ENCODE measurements at regions not wholly inside any gene's neighbourhood (a gene's known extent, or its start where the extent isn't known, plus 50 kb on each side); places are given as distances from the start of the nearest gene placed in this dataset.
"Not testable (repeated sequence)": the region's sequence is repeated elsewhere in the genome, so short reads cannot be mapped to it uniquely, and the experiment has no call there.

GRCh38 chr5:121660142-121660541, 191.5 kb upstream of the FTMT start:
- no peaks in the 10 kb centered on the region for H3K36me3 ChIP-seq (ENCODE audit: control insufficient read depth, low read length)
- no peak overlapping the region for H3K4me3 ChIP-seq (ENCODE audit: low read length)
- no peaks in the 10 kb centered on the region for H3K9me3 ChIP-seq (ENCODE audit: control insufficient read depth, insufficient read depth, low read length)
- H3F3A ChIP-seq (ENCODE audit: control insufficient read depth, insufficient read depth): no peaks in the 10 kb centered on the region
- H3K4me2 ChIP-seq (ENCODE audit: low read length): no peak overlapping the region
- no peaks in the 10 kb centered on the region for H3K4me1 ChIP-seq (ENCODE audit: control insufficient read depth, low read length)
- no peaks in the 10 kb centered on the region for H3K9me2 ChIP-seq (replicated peaks; ENCODE audit: control insufficient read depth, low read length)
- H4K20me1 ChIP-seq (ENCODE audit: control insufficient read depth, insufficient read depth, low read depth, low read length): no peaks in the 10 kb centered on the region
- TF ChIP-seq EZH2phosphoT487 (IDR thresholded peaks at IDR 0.05; ENCODE audit: borderline replicate concordance, low read length): no peak
- TF ChIP-seq, protein P1, sequence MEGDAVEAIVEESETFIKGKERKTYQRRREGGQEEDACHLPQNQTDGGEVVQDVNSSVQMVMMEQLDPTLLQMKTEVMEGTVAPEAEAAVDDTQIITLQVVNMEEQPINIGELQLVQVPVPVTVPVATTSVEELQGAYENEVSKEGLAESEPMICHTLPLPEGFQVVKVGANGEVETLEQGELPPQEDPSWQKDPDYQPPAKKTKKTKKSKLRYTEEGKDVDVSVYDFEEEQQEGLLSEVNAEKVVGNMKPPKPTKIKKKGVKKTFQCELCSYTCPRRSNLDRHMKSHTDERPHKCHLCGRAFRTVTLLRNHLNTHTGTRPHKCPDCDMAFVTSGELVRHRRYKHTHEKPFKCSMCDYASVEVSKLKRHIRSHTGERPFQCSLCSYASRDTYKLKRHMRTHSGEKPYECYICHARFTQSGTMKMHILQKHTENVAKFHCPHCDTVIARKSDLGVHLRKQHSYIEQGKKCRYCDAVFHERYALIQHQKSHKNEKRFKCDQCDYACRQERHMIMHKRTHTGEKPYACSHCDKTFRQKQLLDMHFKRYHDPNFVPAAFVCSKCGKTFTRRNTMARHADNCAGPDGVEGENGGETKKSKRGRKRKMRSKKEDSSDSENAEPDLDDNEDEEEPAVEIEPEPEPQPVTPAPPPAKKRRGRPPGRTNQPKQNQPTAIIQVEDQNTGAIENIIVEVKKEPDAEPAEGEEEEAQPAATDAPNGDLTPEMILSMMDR (IDR thresholded peaks at IDR 0.05; ENCODE audit: low read depth, low read length, poor library complexity, severe bottlenecking): no peak
- H3K79me2 ChIP-seq (ENCODE audit: control insufficient read depth, low read length): no peaks in the 10 kb centered on the region
- H3K27me3 ChIP-seq (ENCODE audit: control insufficient read depth, low read length): no peaks in the 10 kb centered on the region
- H3K27ac ChIP-seq (ENCODE audit: low read depth, low read length): no peak overlapping the region

- H3K9me2 ChIP-seq (replicated peaks; ENCODE audit: control insufficient read depth, low read length); H3K4me1 ChIP-seq (ENCODE audit: control insufficient read depth, low read length); H4K20me1 ChIP-seq (ENCODE audit: control insufficient read depth, insufficient read depth, low read depth, low read length); H3K4me2 ChIP-seq (ENCODE audit: low read length); H3K27ac ChIP-seq (ENCODE audit: low read depth, low read length); H3K9me3 ChIP-seq (ENCODE audit: control insufficient read depth, insufficient read depth, low read length); H3F3A ChIP-seq (ENCODE audit: control insufficient read depth, insufficient read depth); H3K36me3 ChIP-seq (ENCODE audit: control insufficient read depth, low read length); H3K27me3 ChIP-seq (ENCODE audit: control insufficient read depth, low read length); H3K4me3 ChIP-seq (ENCODE audit: low read length); H3K79me2 ChIP-seq (ENCODE audit: control insufficient read depth, low read length): not testable (repeated sequence)
Observed at GRCh38 chr5:121665542-121665941, 186.1 kb upstream of the FTMT start.

DNA sequence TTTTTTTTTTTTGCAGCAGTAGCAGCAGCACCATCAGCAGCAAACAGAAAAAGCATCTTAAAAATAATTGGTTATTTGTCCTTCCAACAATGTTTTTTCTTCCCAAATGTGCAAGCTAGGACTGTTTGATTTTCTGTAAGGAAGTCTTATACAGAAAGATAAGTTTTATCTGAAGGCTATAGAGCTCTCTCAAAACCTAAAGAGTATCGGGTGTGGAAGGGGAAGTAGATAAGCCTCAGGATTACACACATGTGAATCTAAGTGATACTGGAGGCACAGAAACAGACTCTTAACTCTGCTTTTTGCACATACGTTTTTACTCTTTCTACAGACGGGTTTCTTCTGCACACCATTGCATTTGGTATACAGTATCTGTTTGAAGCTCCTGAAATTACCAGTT, 184.4 kb upstream of the FTMT start:
- Histone ChIP-seq H3K79me2 (ENCODE audit: control insufficient read depth, low read length) (no peaks in the 10 kb centered on the region), H3K9me2 (replicated peaks; ENCODE audit: control insufficient read depth, low read length) (no peaks in the 10 kb centered on the region), H3K27ac (ENCODE audit: low read depth, low read length) (no peak overlapping the region), H3K27me3 (ENCODE audit: control insufficient read depth, low read length) (no peaks in the 10 kb centered on the region), H3K9me3 (ENCODE audit: control insufficient read depth, insufficient read depth, low read length) (no peaks in the 10 kb centered on the region), H3K4me2 (ENCODE audit: low read length) (no peak overlapping the region), H3K36me3 (ENCODE audit: control insufficient read depth, low read length) (no peaks in the 10 kb centered on the region), H4K20me1 (ENCODE audit: control insufficient read depth, insufficient read depth, low read depth, low read length) (no peaks in the 10 kb centered on the region), H3K4me3 (ENCODE audit: low read length) (no peak overlapping the region), H3F3A (ENCODE audit: control insufficient read depth, insufficient read depth) (no peaks in the 10 kb centered on the region), H3K4me1 (ENCODE audit: control insufficient read depth, low read length) (no peaks in the 10 kb centered on the region)
- TF ChIP-seq EZH2phosphoT487 (IDR thresholded peaks at IDR 0.05; ENCODE audit: borderline replicate concordance, low read length): no peak
- TF ChIP-seq, protein P1 (IDR thresholded peaks at IDR 0.05; ENCODE audit: low read depth, low read length, poor library complexity, severe bottlenecking): no peak

DNA sequence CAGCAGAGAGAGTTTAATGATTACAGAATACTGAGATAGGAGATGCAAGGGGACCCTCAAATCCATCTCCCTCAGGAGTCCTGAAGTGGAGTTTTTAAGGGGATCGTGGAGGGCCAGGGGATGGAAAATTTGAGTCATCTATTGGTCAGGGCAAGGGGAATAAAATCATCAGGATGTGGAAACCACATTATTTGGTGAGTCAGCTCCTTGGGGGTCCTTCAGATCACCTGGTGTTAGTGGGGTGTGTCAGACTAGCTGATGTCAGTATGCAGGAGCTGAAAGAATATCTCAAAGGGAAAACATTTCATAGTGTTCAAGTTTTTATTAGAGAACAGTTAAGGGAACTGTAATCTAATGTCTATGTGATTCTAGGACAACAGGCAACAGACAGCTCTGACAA, 183.0 kb upstream of the FTMT start:
- H3K9me3 ChIP-seq (ENCODE audit: control insufficient read depth, insufficient read depth, low read length): no peaks in the 10 kb centered on the region
- H3K4me3 ChIP-seq (ENCODE audit: low read length): no peak overlapping the region
- no peaks in the 10 kb centered on the region for H3K4me1 ChIP-seq (ENCODE audit: control insufficient read depth, low read length)
- H3F3A ChIP-seq (ENCODE audit: control insufficient read depth, insufficient read depth): no peaks in the 10 kb centered on the region
- H4K20me1 ChIP-seq (ENCODE audit: control insufficient read depth, insufficient read depth, low read depth, low read length): no peaks in the 10 kb centered on the region
- TF ChIP-seq, protein P1 (IDR thresholded peaks at IDR 0.05; ENCODE audit: low read depth, low read length, poor library complexity, severe bottlenecking): no peak
- TF ChIP-seq EZH2phosphoT487 (IDR thresholded peaks at IDR 0.05; ENCODE audit: borderline replicate concordance, low read length): no peak
- no peak overlapping the region for H3K27ac ChIP-seq (ENCODE audit: low read depth, low read length)
- H3K79me2 ChIP-seq (ENCODE audit: control insufficient read depth, low read length): no peaks in the 10 kb centered on the region
- H3K36me3 ChIP-seq (ENCODE audit: control insufficient read depth, low read length): no peaks in the 10 kb centered on the region
- no peaks in the 10 kb centered on the region for H3K27me3 ChIP-seq (ENCODE audit: control insufficient read depth, low read length)
- no peak overlapping the region for H3K4me2 ChIP-seq (ENCODE audit: low read length)
- H3K9me2 ChIP-seq (replicated peaks; ENCODE audit: control insufficient read depth, low read length): no peaks in the 10 kb centered on the region
